HG03457 (cell line): ENCODE measurements at regions not wholly inside any gene's neighbourhood (a gene's known extent, or its start where the extent isn't known, plus 50 kb on each side); places are given as distances from the start of the nearest gene placed in this dataset.

Experiments used
- ATAC-seq: cut with Tn5 transposase; IDR thresholded peaks from one replicate; pipeline ENCODE4 v1.9.1; 2021; ENCODE audit warnings: moderate number of reproducible peaks; ENCODE audit not compliant: unreplicated experiment

DNA sequence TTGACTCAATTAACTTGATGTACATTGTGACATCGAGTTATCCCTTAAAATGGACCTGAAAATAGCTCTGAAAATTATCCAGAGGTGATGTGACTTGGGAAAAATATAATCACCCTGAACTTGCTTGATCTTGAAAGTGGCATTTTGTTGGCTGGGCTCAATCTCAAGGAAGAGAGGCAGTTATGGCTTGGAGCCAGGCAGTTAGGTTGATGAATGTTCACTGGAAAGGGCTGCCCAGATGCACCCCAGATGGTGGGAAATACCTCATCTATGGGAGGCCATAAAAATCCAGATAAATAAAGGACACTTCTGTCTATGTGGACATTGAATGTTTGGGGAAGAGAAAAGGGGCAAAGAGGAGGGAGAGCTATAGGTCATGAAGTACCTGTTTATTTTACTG lies 55.7 kb upstream of the OR5AN1 start:
- no peak for ATAC-seq

- no peak for ATAC-seq
These were observed 63.3 kb upstream of the OR5AN1 start for GRCh38 chr11:59295435-59295834.

DNA sequence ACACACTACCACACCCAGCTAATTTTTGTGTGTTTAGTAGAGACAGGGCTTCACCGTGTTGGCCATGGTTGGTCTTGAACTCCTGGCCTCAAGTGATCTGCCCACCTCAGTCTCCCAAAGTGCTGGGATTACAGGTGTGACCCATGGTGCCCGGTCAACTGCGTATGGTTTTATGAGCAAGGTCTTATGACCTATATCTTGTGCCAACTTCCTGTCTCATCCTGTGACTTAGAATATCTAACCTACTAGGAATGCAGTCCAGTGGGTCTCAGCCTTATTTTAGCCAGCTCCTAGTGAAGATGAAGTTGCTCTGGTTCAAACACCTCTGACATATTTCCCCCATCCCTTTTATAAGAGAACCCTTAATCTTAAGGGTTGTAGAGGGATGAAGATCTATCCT lies 66.1 kb upstream of the OR5AN1 start:
- no peak for ATAC-seq

- ATAC-seq, result no peak
These were observed 67.5 kb upstream of the OR5AN1 start for GRCh38 chr11:59291228-59291627.

GRCh38 chr11:59289356-59290181 lies 69.1 kb upstream of the OR5AN1 start:
- ATAC-seq, result no peak

- no peak for ATAC-seq
These were observed 72.9 kb upstream of the OR5AN1 start for GRCh38 chr11:59285716-59286260.

GRCh38 chr11:59284773-59285129 lies 72.0 kb upstream of the MPEG1 start:
- ATAC-seq, result no peak

GRCh38 chr11:59283825-59284772 lies 71.4 kb upstream of the MPEG1 start:
- ATAC-seq, result no peak

GRCh38 chr11:59283311-59283710 lies 70.6 kb upstream of the MPEG1 start:
- ATAC-seq, result no peak

DNA sequence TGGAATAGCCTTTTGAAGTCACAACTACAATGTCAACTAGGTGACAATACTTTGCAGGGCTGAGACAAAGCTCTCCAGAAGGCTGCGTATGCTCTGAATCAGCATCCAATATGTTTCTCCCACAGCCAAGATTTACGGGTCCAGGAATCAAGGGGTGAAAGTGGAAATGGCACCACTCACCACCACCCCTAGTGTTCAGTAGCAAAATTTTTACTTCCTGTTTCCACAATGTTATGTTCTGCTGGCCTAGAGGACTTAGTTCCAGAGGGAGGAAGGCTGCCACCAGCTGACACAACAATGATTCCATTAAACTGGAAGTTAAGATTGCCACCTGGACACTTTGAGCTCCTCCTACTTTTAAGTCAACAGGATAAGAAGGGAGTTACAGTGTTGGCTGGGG lies 68.5 kb upstream of the MPEG1 start:
- no peak for ATAC-seq

DNA sequence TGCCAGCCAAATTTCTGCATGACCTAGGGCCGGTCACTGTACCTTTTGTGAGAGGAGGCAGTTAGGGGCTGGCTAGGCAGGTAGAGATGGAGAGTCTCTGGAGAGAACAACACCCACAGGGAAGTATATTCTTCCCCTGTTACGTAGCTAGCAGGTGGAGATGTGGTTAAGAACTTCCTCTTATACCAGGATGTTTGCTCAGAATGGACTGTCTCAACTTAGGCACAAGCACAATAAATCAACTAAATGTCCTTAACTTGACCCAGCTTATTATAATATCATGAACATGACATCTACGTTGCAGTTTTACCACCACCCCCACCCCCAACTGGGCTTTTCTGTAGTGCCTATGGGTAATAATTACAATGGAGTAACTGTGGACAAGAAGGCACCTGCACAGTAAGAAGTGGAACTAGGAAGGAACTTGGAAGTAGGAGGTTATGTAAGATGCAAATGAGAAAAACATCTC lies 60.7 kb upstream of the MPEG1 start:
- peak; percentile 95 for ATAC-seq

DNA sequence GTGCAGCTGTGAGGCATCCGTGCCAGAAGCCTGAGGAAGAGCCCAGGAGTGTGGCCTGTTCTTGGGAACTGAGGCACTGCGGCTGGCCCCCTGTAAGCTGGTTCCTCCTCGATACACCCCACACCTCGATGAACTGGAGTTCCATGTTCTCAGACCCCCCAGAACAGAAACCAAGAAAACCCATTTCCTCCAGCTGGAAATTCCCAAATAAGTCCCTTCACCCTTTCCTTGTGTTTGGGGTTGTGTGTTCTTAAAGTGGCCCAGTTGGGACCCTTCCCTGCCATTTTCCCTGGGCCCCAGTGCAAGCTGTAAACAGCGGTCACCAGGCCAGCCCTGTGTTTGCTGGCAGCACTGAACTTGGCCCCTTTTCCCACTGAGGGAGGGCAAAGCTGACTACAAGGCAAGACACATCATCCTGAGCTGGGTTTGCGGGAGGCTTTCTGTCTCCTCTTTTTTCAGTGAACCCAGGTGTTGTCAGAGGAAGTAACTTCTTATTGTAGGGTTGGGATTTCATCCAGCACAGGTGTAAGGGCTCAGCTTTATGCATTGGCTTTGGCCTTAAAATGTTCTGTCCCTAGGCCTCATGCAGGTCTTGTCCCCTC lies 60.1 kb upstream of the MPEG1 start:
- ATAC-seq, result no peak

- no peak for ATAC-seq
These were observed 59.1 kb upstream of the MPEG1 start for GRCh38 chr11:59271811-59272327.

DNA sequence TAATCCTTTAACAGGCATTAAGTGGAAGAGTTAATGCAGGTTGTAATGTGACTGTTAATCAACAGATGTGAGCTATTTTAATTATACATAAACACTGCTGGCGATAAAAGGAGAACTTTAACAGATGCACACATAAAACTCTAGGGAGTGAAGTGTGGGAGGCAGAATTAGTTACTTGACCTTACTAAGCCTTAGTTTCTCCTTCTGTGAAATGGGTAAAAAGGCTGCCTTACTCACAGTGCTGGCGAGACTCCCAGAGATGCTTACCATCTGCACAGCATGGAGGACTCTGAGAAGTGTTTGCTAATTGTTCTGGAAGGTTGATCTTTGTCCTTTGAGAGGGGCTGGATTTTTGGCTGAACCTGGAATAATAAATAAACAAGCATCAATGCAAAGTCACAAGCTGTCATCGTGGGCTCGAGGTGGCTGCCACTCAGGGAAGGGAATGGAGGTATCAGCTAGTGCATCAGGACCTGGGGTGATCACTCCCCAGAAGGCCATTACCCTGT lies 58.6 kb upstream of the MPEG1 start:
- ATAC-seq, result no peak

GRCh38 chr11:59267736-59268475 lies 55.2 kb upstream of the MPEG1 start:
- ATAC-seq, result peak; percentile 16

DNA sequence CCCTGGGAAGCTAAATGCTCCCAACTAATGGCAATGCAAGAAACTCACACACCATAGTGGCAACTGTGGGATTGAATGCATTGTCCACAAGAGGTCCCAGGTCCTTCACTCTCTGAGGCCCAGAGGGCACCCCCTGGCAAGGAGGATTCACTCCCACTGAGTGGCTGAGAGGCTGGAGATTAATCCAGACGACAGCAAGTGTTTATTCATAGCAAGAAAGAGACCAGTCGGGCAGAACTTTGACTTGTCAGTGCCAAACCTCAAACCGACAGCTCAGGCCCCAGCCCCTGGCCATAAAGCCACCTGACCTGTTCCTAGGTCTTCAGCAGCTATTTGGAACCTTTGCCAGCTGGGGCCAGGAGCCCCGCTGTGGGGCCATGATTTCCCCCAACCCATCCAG lies 54.5 kb upstream of the MPEG1 start:
- peak; percentile 61 for ATAC-seq

GRCh38 chr11:59266491-59266890 lies 53.8 kb upstream of the MPEG1 start:
- ATAC-seq, result no peak

GRCh38 chr11:59265735-59266134 lies 53.0 kb upstream of the MPEG1 start:
- no peak for ATAC-seq

DNA sequence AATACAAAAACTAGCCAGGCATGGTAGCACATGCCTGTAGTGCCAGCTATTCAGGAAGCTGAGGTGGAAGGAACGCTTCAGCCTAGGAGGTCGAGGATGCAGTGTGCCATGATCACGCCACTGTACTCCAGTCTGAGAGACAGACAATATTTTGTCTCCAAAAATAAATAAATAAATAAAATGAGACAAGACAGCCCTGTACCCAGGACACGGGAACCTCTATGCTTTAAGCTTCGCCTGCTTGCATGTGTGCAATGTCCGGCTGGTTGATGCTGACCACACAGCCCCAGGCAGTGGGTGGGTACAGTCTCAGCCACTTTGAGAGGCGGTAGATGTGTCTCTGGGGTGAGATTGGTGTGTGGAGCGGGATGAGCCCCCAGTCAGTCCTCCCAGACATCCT lies 52.0 kb upstream of the MPEG1 start:
- ATAC-seq, result no peak
